Astrocyte (in vitro differentiated cells and primary cell): ENCODE measurements at regions not wholly inside any gene's neighbourhood (a gene's known extent, or its start where the extent isn't known, plus 50 kb on each side); places are given as distances from the start of the nearest gene placed in this dataset.
A peak's percentile ranks its signal among the peaks of the same experiment; 100 is the strongest.
"Not testable (repeated sequence)": the region's sequence is repeated elsewhere in the genome, so short reads cannot be mapped to it uniquely, and the experiment has no call there.

Experiments used
- DNase-seq: peaks from one replicate; pipeline ENCODE4 v3.0.0-alpha.2; 2010; ENCODE audit warnings: low read depth
- FAIRE-seq: peaks from 2 replicates; lab custom pipeline; 2011; peaks lifted over from hg19 to GRCh38; lab: Jason Lieb, UNC
- H2AFZ ChIP-seq: 2 replicates; pipeline ENCODE4 v1.6.0; 2012; ENCODE audit warnings: low read depth, low read length, inconsistent platforms
- H3K27ac ChIP-seq: 2 replicates; pipeline ENCODE4 v1.5.1; 2011; ENCODE audit warnings: low read depth, low read length, inconsistent platforms
- H3K27me3 ChIP-seq: 2 replicates; pipeline ENCODE4 v1.6.0; 2011; ENCODE audit warnings: low read length, inconsistent platforms; ENCODE audit not compliant: insufficient read depth
- H3K36me3 ChIP-seq: 2 replicates; pipeline ENCODE4 v1.5.1; 2011; ENCODE audit warnings: low read length, inconsistent platforms; ENCODE audit not compliant: insufficient read depth
- H3K4me1 ChIP-seq: 2 replicates; pipeline ENCODE4 v1.5.1; 2011; ENCODE audit warnings: low read length, inconsistent platforms; ENCODE audit not compliant: insufficient read depth
- H3K4me2 ChIP-seq: 2 replicates; pipeline ENCODE4 v1.6.0; 2012; ENCODE audit warnings: low read length, inconsistent platforms
- H3K4me3 ChIP-seq: 2 replicates; pipeline ENCODE4 v1.5.1; 2011; ENCODE audit warnings: low read depth, mild to moderate bottlenecking, low read length, inconsistent platforms; ENCODE audit not compliant: insufficient read depth
- H3K79me2 ChIP-seq: 2 replicates; pipeline ENCODE4 v1.6.0; 2012; ENCODE audit warnings: mild to moderate bottlenecking, low read length, inconsistent platforms; ENCODE audit not compliant: insufficient read depth
- H3K9ac ChIP-seq: 2 replicates; pipeline ENCODE4 v1.6.0; 2012; ENCODE audit warnings: mild to moderate bottlenecking, low read length, inconsistent platforms
- H3K9me3 ChIP-seq: 2 replicates; pipeline ENCODE4 v1.5.1; 2012; ENCODE audit warnings: low read depth, mild to moderate bottlenecking, low read length, inconsistent platforms; ENCODE audit not compliant: insufficient read depth
- H4K20me1 ChIP-seq: 2 replicates; pipeline ENCODE4 v1.6.0; 2012; ENCODE audit warnings: low read length, inconsistent platforms; ENCODE audit not compliant: insufficient read depth
- H3K27ac Mint-ChIP-seq: one replicate; pipeline ENCODE4 v1.8.0; 2021; ENCODE audit warnings: mild to moderate bottlenecking, mixed read lengths; ENCODE audit not compliant: unreplicated experiment
- H3K27me3 Mint-ChIP-seq: one replicate; pipeline ENCODE4 v1.8.0; 2021; ENCODE audit warnings: low read depth, mixed read lengths; ENCODE audit not compliant: unreplicated experiment
- H3K36me3 Mint-ChIP-seq: one replicate; pipeline ENCODE4 v1.8.0; 2021; ENCODE audit warnings: low read depth, mixed read lengths; ENCODE audit not compliant: unreplicated experiment
- H3K4me1 Mint-ChIP-seq: one replicate; pipeline ENCODE4 v1.8.0; 2021; ENCODE audit warnings: low read depth, mixed read lengths; ENCODE audit not compliant: unreplicated experiment
- H3K4me3 Mint-ChIP-seq: one replicate; pipeline ENCODE4 v1.8.0; 2021; ENCODE audit warnings: mild to moderate bottlenecking, moderate library complexity, mixed read lengths; ENCODE audit not compliant: unreplicated experiment
- H3K9me3 Mint-ChIP-seq: one replicate; pipeline ENCODE4 v1.8.0; 2021; ENCODE audit warnings: mild to moderate bottlenecking, mixed read lengths; ENCODE audit not compliant: unreplicated experiment

- H3K4me3 Mint-ChIP-seq, H3K27me3 ChIP-seq, H3K27ac Mint-ChIP-seq, H3K79me2 ChIP-seq, H3K27me3 Mint-ChIP-seq, H3K4me2 ChIP-seq, H3K9me3 ChIP-seq, H3K9ac ChIP-seq, H3K27ac ChIP-seq, H2AFZ ChIP-seq, H3K4me3 ChIP-seq, FAIRE-seq, H3K9me3 Mint-ChIP-seq, H3K4me1 ChIP-seq, H4K20me1 ChIP-seq, H3K36me3 Mint-ChIP-seq, DNase-seq, H3K4me1 Mint-ChIP-seq, H3K36me3 ChIP-seq: not testable (repeated sequence)
These were observed 264.8 kb downstream of the OR4F29 start for GRCh38 chr1:186691-187131.

DNA sequence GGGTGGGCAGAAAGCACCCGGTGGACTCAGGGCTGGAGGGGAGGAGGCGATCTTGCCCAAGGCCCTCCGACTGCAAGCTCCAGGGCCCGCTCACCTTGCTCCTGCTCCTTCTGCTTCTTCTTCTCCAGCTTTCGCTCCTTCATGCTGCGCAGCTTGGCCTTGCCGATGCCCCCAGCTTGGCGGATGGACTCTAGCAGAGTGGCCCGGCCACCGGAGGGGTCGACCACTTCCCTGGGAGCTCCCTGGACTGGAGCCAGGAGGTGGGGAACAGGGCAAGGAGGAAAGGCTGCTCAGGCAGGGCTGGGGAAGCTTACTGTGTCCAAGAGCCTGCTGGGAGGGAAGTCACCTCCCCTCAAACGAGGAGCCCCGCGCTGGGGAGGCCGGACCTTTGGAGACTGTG is 265.3 kb downstream of the OR4F29 start:
- H3K9me3 ChIP-seq, H3K27me3 ChIP-seq, H3K36me3 ChIP-seq, H3K4me3 Mint-ChIP-seq, H3K9ac ChIP-seq, FAIRE-seq, H3K27ac Mint-ChIP-seq, H3K4me3 ChIP-seq, H3K4me1 Mint-ChIP-seq, H3K27ac ChIP-seq, H3K27me3 Mint-ChIP-seq, H3K4me2 ChIP-seq, H3K4me1 ChIP-seq, H4K20me1 ChIP-seq, H3K79me2 ChIP-seq, DNase-seq, H3K9me3 Mint-ChIP-seq, H2AFZ ChIP-seq, H3K36me3 Mint-ChIP-seq: not testable (repeated sequence)

GRCh38 chr1:185526-185925 is 266.0 kb downstream of the OR4F29 start:
- not testable (repeated sequence) for H3K27me3 ChIP-seq, H3K4me1 Mint-ChIP-seq, H3K4me3 Mint-ChIP-seq, H3K36me3 Mint-ChIP-seq, H3K27ac ChIP-seq, H3K4me1 ChIP-seq, FAIRE-seq, H3K4me3 ChIP-seq, H3K27me3 Mint-ChIP-seq, H2AFZ ChIP-seq, H4K20me1 ChIP-seq, H3K9me3 Mint-ChIP-seq, H3K36me3 ChIP-seq, H3K4me2 ChIP-seq, H3K27ac Mint-ChIP-seq, DNase-seq, H3K9me3 ChIP-seq, H3K79me2 ChIP-seq, H3K9ac ChIP-seq

DNA sequence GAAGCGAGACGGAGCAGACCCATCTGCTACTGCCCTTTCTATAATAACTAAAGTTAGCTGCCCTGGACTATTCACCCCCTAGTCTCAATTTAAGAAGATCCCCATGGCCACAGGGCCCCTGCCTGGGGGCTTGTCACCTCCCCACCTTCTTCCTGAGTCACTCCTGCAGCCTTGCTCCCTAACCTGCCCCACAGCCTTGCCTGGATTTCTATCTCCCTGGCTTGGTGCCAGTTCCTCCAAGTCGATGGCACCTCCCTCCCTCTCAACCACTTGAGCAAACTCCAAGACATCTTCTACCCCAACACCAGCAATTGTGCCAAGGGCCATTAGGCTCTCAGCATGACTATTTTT is 267.2 kb downstream of the OR4F29 start:
- H3K4me3 ChIP-seq, H3K27me3 Mint-ChIP-seq, H3K9me3 Mint-ChIP-seq, H3K36me3 Mint-ChIP-seq, H3K4me1 ChIP-seq, H3K27ac ChIP-seq, H2AFZ ChIP-seq, H3K27me3 ChIP-seq, FAIRE-seq, H4K20me1 ChIP-seq, H3K36me3 ChIP-seq, H3K9me3 ChIP-seq, H3K4me2 ChIP-seq, H3K79me2 ChIP-seq, H3K4me1 Mint-ChIP-seq, H3K4me3 Mint-ChIP-seq, DNase-seq, H3K9ac ChIP-seq: not testable (repeated sequence)
- H3K27ac Mint-ChIP-seq: peak overlapping the region; percentile 41

DNA sequence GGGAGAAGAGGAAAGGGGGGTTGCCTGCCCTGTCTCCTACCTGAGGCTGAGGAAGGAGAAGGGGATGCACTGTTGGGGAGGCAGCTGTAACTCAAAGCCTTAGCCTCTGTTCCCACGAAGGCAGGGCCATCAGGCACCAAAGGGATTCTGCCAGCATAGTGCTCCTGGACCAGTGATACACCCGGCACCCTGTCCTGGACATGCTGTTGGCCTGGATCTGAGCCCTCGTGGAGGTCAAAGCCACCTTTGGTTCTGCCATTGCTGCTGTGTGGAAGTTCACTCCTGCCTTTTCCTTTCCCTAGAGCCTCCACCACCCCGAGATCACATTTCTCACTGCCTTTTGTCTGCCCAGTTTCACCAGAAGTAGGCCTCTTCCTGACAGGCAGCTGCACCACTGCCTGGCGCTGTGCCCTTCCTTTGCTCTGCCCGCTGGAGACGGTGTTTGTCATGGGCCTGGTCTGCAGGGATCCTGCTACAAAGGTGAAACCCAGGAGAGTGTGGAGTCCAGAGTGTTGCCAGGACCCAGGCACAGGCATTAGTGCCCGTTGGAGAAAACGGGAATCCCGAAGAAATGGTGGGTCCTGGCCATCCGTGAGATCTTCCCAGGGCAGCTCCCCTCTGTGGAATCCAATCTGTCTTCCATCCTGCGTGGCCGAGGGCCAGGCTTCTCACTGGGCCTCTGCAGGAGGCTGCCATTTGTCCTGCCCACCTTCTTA is 267.7 kb downstream of the OR4F29 start:
- not testable (repeated sequence) for H3K27me3 Mint-ChIP-seq, H2AFZ ChIP-seq, H3K9me3 ChIP-seq, H3K4me1 ChIP-seq, H3K27me3 ChIP-seq, H3K4me3 ChIP-seq, H3K27ac Mint-ChIP-seq, H3K79me2 ChIP-seq, H3K4me2 ChIP-seq, H3K27ac ChIP-seq, H3K9ac ChIP-seq, H4K20me1 ChIP-seq, H3K36me3 ChIP-seq, DNase-seq, H3K36me3 Mint-ChIP-seq, H3K9me3 Mint-ChIP-seq, H3K4me1 Mint-ChIP-seq, H3K4me3 Mint-ChIP-seq, FAIRE-seq

DNA sequence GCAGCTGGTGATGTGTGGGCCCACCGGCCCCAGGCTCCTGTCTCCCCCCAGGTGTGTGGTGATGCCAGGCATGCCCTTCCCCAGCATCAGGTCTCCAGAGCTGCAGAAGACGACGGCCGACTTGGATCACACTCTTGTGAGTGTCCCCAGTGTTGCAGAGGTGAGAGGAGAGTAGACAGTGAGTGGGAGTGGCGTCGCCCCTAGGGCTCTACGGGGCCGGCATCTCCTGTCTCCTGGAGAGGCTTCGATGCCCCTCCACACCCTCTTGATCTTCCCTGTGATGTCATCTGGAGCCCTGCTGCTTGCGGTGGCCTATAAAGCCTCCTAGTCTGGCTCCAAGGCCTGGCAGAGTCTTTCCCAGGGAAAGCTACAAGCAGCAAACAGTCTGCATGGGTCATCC is 268.4 kb downstream of the OR4F29 start:
- not testable (repeated sequence) for H3K36me3 ChIP-seq, H3K27me3 Mint-ChIP-seq, H3K27me3 ChIP-seq, H3K36me3 Mint-ChIP-seq, H3K4me2 ChIP-seq, H3K4me3 ChIP-seq, H3K79me2 ChIP-seq, H3K27ac Mint-ChIP-seq, H2AFZ ChIP-seq, H3K27ac ChIP-seq, H3K9me3 ChIP-seq, H3K4me3 Mint-ChIP-seq, H4K20me1 ChIP-seq, H3K9ac ChIP-seq, H3K9me3 Mint-ChIP-seq, H3K4me1 ChIP-seq, FAIRE-seq, H3K4me1 Mint-ChIP-seq, DNase-seq
